NOMO-1 (cell line): ENCODE measurements at regions not wholly inside any gene's neighbourhood (a gene's known extent, or its start where the extent isn't known, plus 50 kb on each side); places are given as distances from the start of the nearest gene placed in this dataset.
"Not testable (repeated sequence)": the region's sequence is repeated elsewhere in the genome, so short reads cannot be mapped to it uniquely, and the experiment has no call there.

Source experiments
- DNase-seq, 2 experiments: peaks; one replicate each; lab custom pipeline; 2025; ENCODE audit not compliant: unreplicated experiment in 2 of 2; lab: John Stamatoyannopoulos, UW

GRCh38 chr4:13678186-13678924 is 50.8 kb upstream of the BOD1L1 start:
- no peak for DNase-seq

GRCh38 chr4:13681570-13681969 is 54.0 kb upstream of the BOD1L1 start:
- no peak for DNase-seq

DNA sequence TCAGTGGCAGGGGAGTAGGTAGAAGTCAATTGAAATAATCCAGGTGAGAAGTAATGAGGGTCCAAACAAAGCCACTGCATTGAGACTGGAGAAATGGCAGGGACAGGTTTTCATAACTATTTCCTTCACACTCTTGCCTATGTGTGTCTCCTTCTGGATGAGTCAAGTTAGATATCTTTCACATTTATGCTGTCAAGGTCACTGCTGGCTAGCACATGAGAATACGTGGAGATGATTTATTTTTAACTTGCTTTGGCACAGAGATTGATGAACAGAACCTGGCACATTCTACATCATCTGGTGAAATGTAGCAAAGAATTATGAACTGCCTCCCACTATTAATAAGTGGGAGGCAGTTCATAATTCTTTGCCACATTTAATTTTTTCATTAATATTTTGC is 66.7 kb upstream of the BOD1L1 start:
- no peak for DNase-seq

- DNase-seq, result no peak
Observed at GRCh38 chr4:13698296-13698695, 70.8 kb upstream of the BOD1L1 start.

GRCh38 chr4:13700021-13700857 is 72.7 kb upstream of the BOD1L1 start:
- DNase-seq, result no peak

- DNase-seq, result not testable (repeated sequence)
Observed at GRCh38 chr4:13700858-13701140, 73.3 kb upstream of the BOD1L1 start.

DNA sequence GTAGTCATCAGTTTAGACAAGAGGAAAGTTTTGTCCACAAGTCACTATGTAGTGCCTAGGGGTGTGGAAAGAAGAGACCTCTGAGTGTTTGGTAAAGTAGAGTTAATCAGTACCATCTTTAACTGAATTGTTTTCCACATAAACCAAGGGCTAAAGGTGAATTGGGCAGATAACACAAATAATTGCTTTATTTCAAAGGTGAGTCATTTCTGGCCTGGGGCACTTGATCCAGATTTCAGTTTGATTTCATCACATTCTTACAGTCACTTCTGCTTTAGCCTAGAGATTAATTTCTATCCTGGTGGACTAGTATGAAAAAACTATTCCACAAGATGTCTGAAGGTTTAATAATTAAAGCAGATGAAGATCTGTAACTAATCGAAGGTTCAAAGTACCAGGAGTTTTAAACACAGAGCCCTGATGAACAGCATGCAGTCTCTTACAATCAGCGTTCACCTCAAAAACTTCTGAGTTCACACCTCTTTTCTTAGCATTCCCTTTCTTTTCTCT is 74.5 kb upstream of the BOD1L1 start:
- DNase-seq, result peak; percentile 72 to 79

- DNase-seq, result no peak
Observed at GRCh38 chr4:13703096-13703495, 75.6 kb upstream of the BOD1L1 start.

DNA sequence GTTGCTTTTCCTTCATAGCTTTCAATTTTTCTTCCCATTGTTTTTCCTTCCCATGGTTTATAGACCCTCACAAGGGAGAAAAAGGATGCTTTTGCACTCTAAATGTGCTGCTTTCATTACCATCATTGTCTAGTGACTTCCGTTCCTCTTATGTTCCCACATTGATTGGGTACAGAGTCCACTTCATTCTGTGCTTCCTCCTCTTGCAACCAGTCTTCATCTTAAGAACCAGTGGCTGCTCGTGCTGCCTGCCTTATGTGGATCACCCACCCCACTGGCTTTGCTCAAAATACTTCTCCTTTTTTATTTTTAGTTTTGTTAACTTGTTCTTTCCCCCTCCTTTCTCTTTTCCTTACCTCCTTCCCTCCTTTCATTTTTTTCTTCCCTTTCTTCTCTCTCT is 76.5 kb upstream of the BOD1L1 start:
- peak; percentile 73 to 92 for DNase-seq

GRCh38 chr4:13704761-13705160 is 77.2 kb upstream of the BOD1L1 start:
- no peak for DNase-seq

DNA sequence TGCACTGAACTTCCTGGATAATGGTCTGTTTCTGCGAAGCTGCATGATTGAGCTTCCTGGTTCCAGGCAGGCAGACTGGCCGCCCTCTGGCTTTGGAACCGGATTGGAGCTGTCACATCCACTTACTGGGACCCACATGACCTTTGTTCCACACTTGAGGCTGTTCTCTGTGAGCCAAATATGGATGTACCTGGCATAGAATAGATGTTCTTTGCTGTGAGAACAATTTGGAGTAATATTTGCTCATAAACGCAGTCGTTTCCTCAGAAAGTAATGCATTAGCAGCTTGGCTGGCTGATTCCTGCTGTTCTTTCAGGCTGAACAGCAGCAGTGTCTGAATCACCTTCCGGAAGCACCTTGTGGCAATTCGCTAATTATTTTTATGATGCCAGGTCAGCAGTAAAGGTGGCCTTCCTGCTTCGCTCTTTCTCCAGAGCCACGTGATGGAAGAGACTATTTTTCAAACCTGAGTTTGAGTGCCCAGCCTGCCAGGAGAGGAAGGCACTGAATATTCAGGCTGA is 78.1 kb upstream of the BOD1L1 start:
- peak in 1 of 2 experiments; percentile 39 for DNase-seq

GRCh38 chr4:13706120-13706519 is 78.6 kb upstream of the BOD1L1 start:
- DNase-seq, result no peak

GRCh38 chr4:13706716-13707115 is 79.2 kb upstream of the BOD1L1 start:
- no peak for DNase-seq

- peak; percentile 46 to 77 for DNase-seq
Observed at GRCh38 chr4:13710246-13710885, 82.8 kb upstream of the BOD1L1 start.

DNA sequence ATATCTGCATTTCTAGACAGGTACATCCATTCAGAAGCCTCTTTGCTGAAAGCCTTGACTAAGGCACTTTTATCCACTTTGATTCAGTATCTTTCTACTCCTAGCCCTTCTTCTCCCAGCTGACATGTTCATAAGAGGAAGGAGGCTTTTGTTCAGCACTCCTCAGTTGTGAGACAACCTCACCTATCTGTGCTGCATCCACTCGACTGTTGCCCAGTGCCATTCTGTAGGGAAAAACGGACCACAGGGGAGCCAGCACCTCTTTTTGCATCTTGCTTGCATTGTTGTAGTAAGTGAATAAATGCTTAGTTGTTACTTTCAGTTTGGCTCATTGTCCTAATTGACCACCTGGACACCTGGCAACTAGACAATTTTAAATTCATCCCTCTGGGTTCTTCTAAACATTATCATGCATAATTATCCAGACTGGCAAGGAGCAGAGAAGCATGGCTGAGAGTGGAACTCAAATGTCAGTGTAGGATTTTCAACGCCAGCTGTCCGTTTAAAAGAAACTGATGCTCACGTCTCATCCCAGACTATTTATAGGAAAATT is 83.8 kb upstream of the BOD1L1 start:
- no peak for DNase-seq

DNA sequence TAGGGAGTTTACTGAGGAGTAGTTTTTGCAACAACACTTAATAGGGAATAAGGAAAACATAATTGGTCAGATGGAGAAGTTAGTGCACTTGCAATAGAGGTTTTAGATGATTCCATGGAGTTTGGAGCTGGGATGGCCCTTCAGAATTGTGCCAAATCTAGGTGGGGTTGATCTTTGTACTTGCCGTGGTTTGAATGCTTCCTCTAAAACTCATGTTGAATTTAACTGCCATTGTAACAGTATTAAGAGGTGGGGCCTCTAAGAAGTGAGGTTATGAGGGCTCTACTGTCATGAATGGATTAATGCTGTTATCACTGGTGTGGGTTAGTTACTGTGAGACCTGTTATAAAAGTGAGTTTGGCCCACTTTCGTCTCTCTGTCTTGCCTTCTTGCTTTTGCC is 94.4 kb upstream of the BOD1L1 start:
- DNase-seq, result no peak

DNA sequence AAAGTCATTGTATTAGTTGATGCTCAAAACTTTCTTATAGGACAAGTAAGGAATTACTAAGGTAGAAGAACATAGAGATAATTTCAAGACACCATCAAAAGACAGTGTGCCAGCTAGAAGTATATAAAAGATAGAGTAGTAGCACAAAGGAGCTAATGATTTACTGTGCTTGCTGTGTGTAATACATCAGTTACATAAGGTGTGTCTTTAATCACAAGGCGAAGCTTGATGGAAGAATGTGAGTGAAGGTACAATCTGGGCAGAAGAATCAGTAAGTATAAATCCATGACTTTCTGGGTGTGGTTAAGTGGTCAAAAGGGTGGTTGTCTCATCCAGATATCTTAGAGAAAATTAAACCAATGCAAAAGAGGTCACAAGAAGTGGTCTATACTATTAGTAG is 95.1 kb upstream of the BOD1L1 start:
- no peak for DNase-seq

DNA sequence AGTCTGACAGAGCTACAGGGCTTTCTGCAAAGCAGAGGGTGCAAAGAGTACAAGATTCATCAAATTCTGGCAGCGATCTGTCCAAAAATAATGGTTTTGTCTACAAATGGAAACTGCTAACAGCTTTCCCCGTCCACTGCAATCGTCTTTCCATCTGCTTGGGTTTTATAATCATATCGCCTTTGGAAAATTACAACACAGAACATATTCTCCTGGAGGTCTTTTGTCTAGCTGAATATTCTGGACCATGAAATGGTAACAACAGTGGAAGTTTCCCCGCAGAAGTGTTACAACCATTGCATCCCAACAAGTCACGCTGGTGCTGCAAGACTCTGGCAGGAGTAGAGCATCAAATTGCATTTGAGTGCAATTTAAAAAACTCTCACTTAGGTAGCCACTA is 101.2 kb upstream of the BOD1L1 start:
- no peak for DNase-seq

DNA sequence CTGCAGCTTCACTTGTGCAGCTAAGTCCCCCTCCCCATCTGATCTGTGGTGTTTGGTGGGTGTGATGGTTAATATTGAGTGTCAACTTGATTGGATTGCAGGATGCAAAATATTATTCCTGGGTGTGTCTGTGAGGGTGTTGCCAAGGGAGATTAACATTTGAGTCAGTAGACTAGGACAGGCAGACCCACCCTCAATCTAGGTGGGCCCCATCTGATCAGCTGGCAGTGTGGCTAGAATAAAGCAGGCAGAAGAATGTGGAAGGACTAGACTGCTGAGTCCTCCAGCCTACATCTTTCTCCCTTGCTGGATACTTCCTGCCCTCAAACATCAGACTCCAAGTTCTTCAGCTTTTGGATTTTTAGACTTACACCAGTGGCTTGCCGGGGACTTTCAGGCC is 103.5 kb upstream of the BOD1L1 start:
- no peak for DNase-seq

DNA sequence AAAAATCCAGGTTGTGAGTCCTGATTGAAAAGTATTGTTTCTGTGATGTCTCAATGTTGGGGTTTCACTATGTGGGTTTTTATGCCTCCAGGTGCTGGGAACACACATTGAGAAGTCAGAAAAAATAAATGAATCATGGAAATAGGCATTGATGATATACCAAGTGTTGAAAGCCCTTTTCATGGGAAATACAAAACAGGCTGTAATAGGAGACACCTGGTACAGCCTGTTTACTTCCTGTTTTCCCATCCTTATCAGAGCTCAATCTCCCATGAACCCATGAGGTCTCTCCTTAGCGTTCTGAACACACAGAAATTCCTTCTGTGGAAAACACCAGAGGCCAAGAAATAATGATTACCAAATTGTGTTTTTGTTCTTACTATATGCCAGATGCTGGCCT is 106.3 kb upstream of the BOD1L1 start:
- no peak for DNase-seq

DNA sequence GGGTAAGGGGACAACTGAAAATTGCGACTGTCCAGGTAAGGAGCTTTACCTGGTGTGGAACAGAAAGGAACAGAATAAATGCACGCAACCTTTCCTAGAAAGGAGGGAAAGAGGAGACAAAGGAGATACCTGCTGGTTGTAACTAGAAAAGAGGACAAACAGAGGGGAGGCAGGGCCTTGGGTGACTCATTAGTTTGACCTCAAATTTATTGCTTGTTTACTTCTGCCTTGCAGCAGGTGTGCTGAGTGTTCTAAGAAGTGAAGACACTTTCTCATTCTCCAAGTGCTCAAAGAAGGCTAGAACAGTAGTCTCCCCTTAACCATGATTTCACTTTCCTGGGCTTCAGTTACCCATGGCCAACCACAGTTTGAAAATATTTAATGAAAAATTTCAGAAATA is 123.1 kb upstream of the BOD1L1 start:
- no peak for DNase-seq
